HG02840 (cell line): ENCODE measurements at regions not wholly inside any gene's neighbourhood (a gene's known extent, or its start where the extent isn't known, plus 50 kb on each side); places are given as distances from the start of the nearest gene placed in this dataset.
"Not testable (repeated sequence)": the region's sequence is repeated elsewhere in the genome, so short reads cannot be mapped to it uniquely, and the experiment has no call there.

Experiments used
- ATAC-seq: cut with Tn5 transposase; IDR thresholded peaks from one replicate; pipeline ENCODE4 v1.9.1; 2021; ENCODE audit warnings: mild to moderate bottlenecking, moderate library complexity, moderate number of reproducible peaks; ENCODE audit not compliant: unreplicated experiment, low FRiP score

- no peak for ATAC-seq
These were observed 55.2 kb upstream of the MDM1 start for GRCh38 chr12:68387338-68387737.

- no peak for ATAC-seq
These were observed 57.1 kb upstream of the MDM1 start for GRCh38 chr12:68389305-68389704.

GRCh38 chr12:68391937-68392336, 59.8 kb upstream of the MDM1 start:
- ATAC-seq: no peak

GRCh38 chr12:68392376-68392775, 60.2 kb upstream of the MDM1 start:
- ATAC-seq: no peak

- no peak for ATAC-seq
These were observed 61.3 kb upstream of the MDM1 start for GRCh38 chr12:68393417-68393816.

GRCh38 chr12:68397566-68398158, 65.5 kb upstream of the MDM1 start:
- ATAC-seq: no peak

GRCh38 chr12:68398689-68399088, 66.5 kb upstream of the MDM1 start:
- ATAC-seq: not testable (repeated sequence)

- no peak for ATAC-seq
These were observed 68.2 kb upstream of the MDM1 start for GRCh38 chr12:68400226-68400829.

GRCh38 chr12:68402422-68402821, 70.3 kb upstream of the MDM1 start:
- no peak for ATAC-seq

- no peak for ATAC-seq
These were observed 71.1 kb upstream of the MDM1 start for GRCh38 chr12:68403296-68403695.

GRCh38 chr12:68403711-68404110, 71.5 kb upstream of the MDM1 start:
- ATAC-seq: no peak

- ATAC-seq: no peak
These were observed 73.2 kb upstream of the MDM1 start for GRCh38 chr12:68405343-68405781.

- no peak for ATAC-seq
These were observed 74.0 kb upstream of the MDM1 start for GRCh38 chr12:68406134-68406576.

- ATAC-seq: no peak
These were observed 74.7 kb upstream of the MDM1 start for GRCh38 chr12:68406911-68407310.

- ATAC-seq: no peak
These were observed 78.0 kb upstream of the MDM1 start for GRCh38 chr12:68410018-68410660.

- no peak for ATAC-seq
These were observed 79.2 kb upstream of the MDM1 start for GRCh38 chr12:68411371-68411770.

- no peak for ATAC-seq
These were observed 82.8 kb upstream of the MDM1 start for GRCh38 chr12:68414988-68415387.

GRCh38 chr12:68416350-68416749, 84.2 kb upstream of the MDM1 start:
- ATAC-seq: no peak

GRCh38 chr12:68416826-68417225, 84.7 kb upstream of the MDM1 start:
- ATAC-seq: no peak

GRCh38 chr12:68418137-68418460, 85.9 kb upstream of the MDM1 start:
- no peak for ATAC-seq

GRCh38 chr12:68420225-68421010, 88.3 kb upstream of the MDM1 start:
- no peak for ATAC-seq
